Liver (tissue), 8 donors: ENCODE measurements at regions not wholly inside any gene's neighbourhood (a gene's known extent, or its start where the extent isn't known, plus 50 kb on each side); places are given as distances from the start of the nearest gene placed in this dataset.

Experiments used
- DNase-seq: peaks from one replicate; pipeline ENCODE4 v3.0.0-alpha.2; 2017; ENCODE audit warnings: low spot score
- H3K27ac ChIP-seq, 2 donors: one replicate each; pipeline ENCODE4 v1.7.0; 2013; ENCODE audit warnings: inconsistent platforms in 2 of 2, low read length in 2 of 2, control low read depth in 1 of 2, low read depth in 1 of 2, mild to moderate bottlenecking in 1 of 2
- H3K27me3 ChIP-seq, 4 donors: one replicate each; pipeline versions ENCODE4 v1.6.1 to v1.7.0; 2013; ENCODE audit warnings: low read length in 3 of 4, inconsistent platforms in 1 of 4, mild to moderate bottlenecking in 1 of 4, moderate library complexity in 1 of 4; ENCODE audit not compliant: control insufficient read depth in 4 of 4, insufficient read depth in 4 of 4
- H3K36me3 ChIP-seq, 4 donors: one replicate each; pipeline versions ENCODE4 v1.6.1 to v1.7.0; 2013; ENCODE audit warnings: low read length in 3 of 4, mild to moderate bottlenecking in 3 of 4, low read depth in 1 of 4, moderate library complexity in 1 of 4; ENCODE audit not compliant: control insufficient read depth in 4 of 4, insufficient read depth in 3 of 4
- H3K4me1 ChIP-seq, 4 donors: one replicate each; pipeline versions ENCODE4 v1.6.1 to v1.7.0; 2013; ENCODE audit warnings: low read length in 3 of 4, mild to moderate bottlenecking in 3 of 4, moderate library complexity in 1 of 4; ENCODE audit not compliant: control insufficient read depth in 4 of 4, insufficient read depth in 4 of 4
- H3K4me3 ChIP-seq, 3 donors: one replicate each; pipeline versions ENCODE4 v1.6.1 to v1.7.0; 2013; ENCODE audit warnings: low read length in 3 of 3, control low read depth in 1 of 3, low read depth in 1 of 3, mild to moderate bottlenecking in 1 of 3
- H3K9ac ChIP-seq, 2 donors: one replicate each; pipeline ENCODE4 v1.7.0; 2013; ENCODE audit warnings: low read length in 2 of 2, mild to moderate bottlenecking in 2 of 2, moderate library complexity in 2 of 2, control low read depth in 1 of 2, low read depth in 1 of 2
- H3K9me3 ChIP-seq, 4 donors: one replicate each; pipeline versions ENCODE4 v1.6.1 to v1.7.0; 2013; ENCODE audit warnings: low read length in 3 of 4; ENCODE audit not compliant: control insufficient read depth in 4 of 4
- ATF3 ChIP-seq: IDR thresholded peaks from 2 replicates; pipeline ENCODE4 v1.6.1; 2016; ENCODE audit warnings: antibody characterized with exemption
- EGR1 ChIP-seq, 2 donors: IDR thresholded peaks; 2 replicates each; pipeline ENCODE4 v1.6.1; 2016 to 2018; ENCODE audit warnings: antibody characterized with exemption in 2 of 2, low read depth in 2 of 2
- FOXA1 ChIP-seq: IDR thresholded peaks from 2 replicates; pipeline ENCODE4 v1.6.1; 2016; ENCODE audit warnings: antibody characterized with exemption
- FOXA2 ChIP-seq: IDR thresholded peaks from 2 replicates; pipeline ENCODE4 v1.6.1; 2016; ENCODE audit warnings: antibody characterized with exemption
- GABPA ChIP-seq, 2 donors: IDR thresholded peaks in 1 of 2; conservative IDR thresholded peaks in 1 of 2; 2 replicates each; pipeline ENCODE4 v1.6.1; 2016; ENCODE audit warnings: antibody characterized with exemption in 2 of 2, mild to moderate bottlenecking in 1 of 2, moderate library complexity in 1 of 2
- JUND ChIP-seq, 2 donors: IDR thresholded peaks; 2 replicates each; pipeline ENCODE4 v1.6.1; 2016; ENCODE audit warnings: antibody characterized with exemption in 2 of 2
- NR2F2 ChIP-seq: IDR thresholded peaks from 2 replicates; pipeline ENCODE4 v1.6.1; 2016; ENCODE audit warnings: antibody characterized with exemption
- SP1 ChIP-seq: IDR thresholded peaks from 2 replicates; pipeline ENCODE4 v1.6.1; 2018; ENCODE audit warnings: antibody characterized with exemption, mild to moderate bottlenecking
- TAF1 ChIP-seq: conservative IDR thresholded peaks from 2 replicates; pipeline ENCODE4 v1.6.1; 2016; ENCODE audit warnings: antibody characterized with exemption, mild to moderate bottlenecking
- YY1 ChIP-seq: IDR thresholded peaks from 2 replicates; pipeline ENCODE4 v1.6.1; 2016; ENCODE audit warnings: antibody characterized with exemption, mild to moderate bottlenecking
- WGBS: extraction: QIAGEN DNeasy Blood & Tissue Kit; methylation state at CpG from one replicate; pipeline ENCODE4 v1.1.7; 2013; 5-methylcytosine and 5-hydroxymethylcytosine counted together
- TF ChIP-seq, protein P1 (sequence below): fragments of 150-350 bp; IDR thresholded peaks from 2 replicates; pipeline ENCODE4 v1.5.1; 2017; ENCODE audit warnings: improper control_type of control experiment, low read depth, low read length; ENCODE audit not compliant: missing input control
- TF ChIP-seq, protein P2 (sequence below): IDR thresholded peaks from 2 replicates; pipeline ENCODE4 v1.6.1; 2016; ENCODE audit warnings: antibody characterized with exemption
- TF ChIP-seq, protein P3 (sequence below): IDR thresholded peaks from 2 replicates; pipeline ENCODE4 v1.6.1; 2016; ENCODE audit warnings: antibody characterized with exemption, mild to moderate bottlenecking
- donor health status: healthy.
- donor health status: healthy.
- donor health status: healthy.
- donor health status: healthy.
- donor health status: healthy.

GRCh38 chr3:64290864-64291263, 65.6 kb upstream of the PRICKLE2 start:
- Histone ChIP-seq H3K36me3 (no peaks in the 10 kb centered on the region), H3K9me3 (peaks cover 0 to 2% (median 0%) of the 10 kb centered on the region in 4 donors), H3K9ac (no peak overlapping the region), H3K27ac (no peak overlapping the region), H3K27me3 (no peaks in the 10 kb centered on the region), H3K4me1 (no peaks in the 10 kb centered on the region), H3K4me3 (no peak overlapping the region)
- TF ChIP-seq NR2F2: no peak
- no peak for TF ChIP-seq FOXA1
- TF ChIP-seq, protein P1, sequence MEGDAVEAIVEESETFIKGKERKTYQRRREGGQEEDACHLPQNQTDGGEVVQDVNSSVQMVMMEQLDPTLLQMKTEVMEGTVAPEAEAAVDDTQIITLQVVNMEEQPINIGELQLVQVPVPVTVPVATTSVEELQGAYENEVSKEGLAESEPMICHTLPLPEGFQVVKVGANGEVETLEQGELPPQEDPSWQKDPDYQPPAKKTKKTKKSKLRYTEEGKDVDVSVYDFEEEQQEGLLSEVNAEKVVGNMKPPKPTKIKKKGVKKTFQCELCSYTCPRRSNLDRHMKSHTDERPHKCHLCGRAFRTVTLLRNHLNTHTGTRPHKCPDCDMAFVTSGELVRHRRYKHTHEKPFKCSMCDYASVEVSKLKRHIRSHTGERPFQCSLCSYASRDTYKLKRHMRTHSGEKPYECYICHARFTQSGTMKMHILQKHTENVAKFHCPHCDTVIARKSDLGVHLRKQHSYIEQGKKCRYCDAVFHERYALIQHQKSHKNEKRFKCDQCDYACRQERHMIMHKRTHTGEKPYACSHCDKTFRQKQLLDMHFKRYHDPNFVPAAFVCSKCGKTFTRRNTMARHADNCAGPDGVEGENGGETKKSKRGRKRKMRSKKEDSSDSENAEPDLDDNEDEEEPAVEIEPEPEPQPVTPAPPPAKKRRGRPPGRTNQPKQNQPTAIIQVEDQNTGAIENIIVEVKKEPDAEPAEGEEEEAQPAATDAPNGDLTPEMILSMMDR: no peak
- DNase-seq: no peak
- 86% methylated on average over 5 of the region's 5 CpGs for WGBS

GRCh38 chr3:64290161-64290560, 64.9 kb upstream of the PRICKLE2 start:
- Histone ChIP-seq H3K4me3 (no peak overlapping the region), H3K9ac (no peak overlapping the region), H3K27me3 (no peaks in the 10 kb centered on the region), H3K4me1 (no peaks in the 10 kb centered on the region), H3K36me3 (no peaks in the 10 kb centered on the region), H3K27ac (no peak overlapping the region), H3K9me3 (peaks cover 0 to 2% (median 0%) of the 10 kb centered on the region in 4 donors)
- TF ChIP-seq, protein P1: no peak
- no peak for DNase-seq
- WGBS: 84% methylated on average over 5 of the region's 5 CpGs

GRCh38 chr3:64289622-64290021, 64.4 kb upstream of the PRICKLE2 start:
- Histone ChIP-seq H3K27ac (no peak overlapping the region), H3K36me3 (no peaks in the 10 kb centered on the region), H3K9me3 (peaks cover 0 to 2% (median 0%) of the 10 kb centered on the region in 4 donors), H3K4me1 (no peaks in the 10 kb centered on the region), H3K27me3 (no peaks in the 10 kb centered on the region), H3K9ac (no peak overlapping the region), H3K4me3 (no peak overlapping the region)
- TF ChIP-seq, protein P2, sequence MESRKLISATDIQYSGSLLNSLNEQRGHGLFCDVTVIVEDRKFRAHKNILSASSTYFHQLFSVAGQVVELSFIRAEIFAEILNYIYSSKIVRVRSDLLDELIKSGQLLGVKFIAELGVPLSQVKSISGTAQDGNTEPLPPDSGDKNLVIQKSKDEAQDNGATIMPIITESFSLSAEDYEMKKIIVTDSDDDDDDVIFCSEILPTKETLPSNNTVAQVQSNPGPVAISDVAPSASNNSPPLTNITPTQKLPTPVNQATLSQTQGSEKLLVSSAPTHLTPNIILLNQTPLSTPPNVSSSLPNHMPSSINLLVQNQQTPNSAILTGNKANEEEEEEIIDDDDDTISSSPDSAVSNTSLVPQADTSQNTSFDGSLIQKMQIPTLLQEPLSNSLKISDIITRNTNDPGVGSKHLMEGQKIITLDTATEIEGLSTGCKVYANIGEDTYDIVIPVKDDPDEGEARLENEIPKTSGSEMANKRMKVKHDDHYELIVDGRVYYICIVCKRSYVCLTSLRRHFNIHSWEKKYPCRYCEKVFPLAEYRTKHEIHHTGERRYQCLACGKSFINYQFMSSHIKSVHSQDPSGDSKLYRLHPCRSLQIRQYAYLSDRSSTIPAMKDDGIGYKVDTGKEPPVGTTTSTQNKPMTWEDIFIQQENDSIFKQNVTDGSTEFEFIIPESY: no peak
- TF ChIP-seq ATF3: no peak
- DNase-seq: no peak

DNA sequence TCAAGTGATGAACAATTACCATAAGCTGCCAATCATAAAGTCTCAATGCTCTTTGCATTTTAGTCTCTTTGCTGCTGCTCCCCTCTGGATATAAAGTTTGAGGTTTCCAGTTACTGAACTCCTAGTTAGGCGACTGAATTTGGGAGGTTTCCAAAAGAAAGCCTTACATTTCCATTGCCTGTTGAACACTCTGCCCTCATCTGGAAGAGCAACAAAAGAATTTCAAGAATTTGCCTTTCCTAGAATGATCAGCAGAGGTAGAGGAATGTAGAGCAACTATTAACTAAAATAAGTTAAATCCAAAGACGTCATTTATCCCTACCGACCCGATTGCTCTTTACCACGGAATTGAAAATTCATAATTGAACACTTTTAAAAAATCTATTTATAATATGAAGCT, 53.4 kb upstream of the PRICKLE2 start:
- Histone ChIP-seq H3K27me3 (no peaks in the 10 kb centered on the region), H3K36me3 (no peaks in the 10 kb centered on the region), H3K9ac (no peak overlapping the region), H3K9me3 (no peaks in the 10 kb centered on the region), H3K27ac (no peak overlapping the region), H3K4me3 (no peak overlapping the region), H3K4me1 (no peaks in the 10 kb centered on the region)
- 94% methylated on average over 5 of the region's 5 CpGs for WGBS
- DNase-seq: no peak
- TF ChIP-seq FOXA2: no peak
- TF ChIP-seq GABPA (IDR thresholded peaks at IDR 0.05 in 1 of 2, conservative IDR thresholded peaks at IDR 0.05 in 1 of 2): no peak
- no peak for TF ChIP-seq YY1
- no peak for TF ChIP-seq JUND (IDR thresholded peaks at IDR 0.05)
- no peak for TF ChIP-seq FOXA1
- no peak for TF ChIP-seq ATF3
- no peak for TF ChIP-seq TAF1
- no peak for TF ChIP-seq EGR1 (IDR thresholded peaks at IDR 0.05; ENCODE audit: low read depth in 2 of 2)
- no peak for TF ChIP-seq SP1
- TF ChIP-seq, protein P3, sequence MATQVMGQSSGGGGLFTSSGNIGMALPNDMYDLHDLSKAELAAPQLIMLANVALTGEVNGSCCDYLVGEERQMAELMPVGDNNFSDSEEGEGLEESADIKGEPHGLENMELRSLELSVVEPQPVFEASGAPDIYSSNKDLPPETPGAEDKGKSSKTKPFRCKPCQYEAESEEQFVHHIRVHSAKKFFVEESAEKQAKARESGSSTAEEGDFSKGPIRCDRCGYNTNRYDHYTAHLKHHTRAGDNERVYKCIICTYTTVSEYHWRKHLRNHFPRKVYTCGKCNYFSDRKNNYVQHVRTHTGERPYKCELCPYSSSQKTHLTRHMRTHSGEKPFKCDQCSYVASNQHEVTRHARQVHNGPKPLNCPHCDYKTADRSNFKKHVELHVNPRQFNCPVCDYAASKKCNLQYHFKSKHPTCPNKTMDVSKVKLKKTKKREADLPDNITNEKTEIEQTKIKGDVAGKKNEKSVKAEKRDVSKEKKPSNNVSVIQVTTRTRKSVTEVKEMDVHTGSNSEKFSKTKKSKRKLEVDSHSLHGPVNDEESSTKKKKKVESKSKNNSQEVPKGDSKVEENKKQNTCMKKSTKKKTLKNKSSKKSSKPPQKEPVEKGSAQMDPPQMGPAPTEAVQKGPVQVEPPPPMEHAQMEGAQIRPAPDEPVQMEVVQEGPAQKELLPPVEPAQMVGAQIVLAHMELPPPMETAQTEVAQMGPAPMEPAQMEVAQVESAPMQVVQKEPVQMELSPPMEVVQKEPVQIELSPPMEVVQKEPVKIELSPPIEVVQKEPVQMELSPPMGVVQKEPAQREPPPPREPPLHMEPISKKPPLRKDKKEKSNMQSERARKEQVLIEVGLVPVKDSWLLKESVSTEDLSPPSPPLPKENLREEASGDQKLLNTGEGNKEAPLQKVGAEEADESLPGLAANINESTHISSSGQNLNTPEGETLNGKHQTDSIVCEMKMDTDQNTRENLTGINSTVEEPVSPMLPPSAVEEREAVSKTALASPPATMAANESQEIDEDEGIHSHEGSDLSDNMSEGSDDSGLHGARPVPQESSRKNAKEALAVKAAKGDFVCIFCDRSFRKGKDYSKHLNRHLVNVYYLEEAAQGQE: no peak
